IMR-90 (cell line): ENCODE measurements at regions not wholly inside any gene's neighbourhood (a gene's known extent, or its start where the extent isn't known, plus 50 kb on each side); places are given as distances from the start of the nearest gene placed in this dataset.

Source experiments
- ATAC-seq: fragments of 200-7000 bp; cut with Tn5 transposase; 2 replicates; pipeline ENCODE4 v1.9.1; 2020; ENCODE audit warnings: low read depth, mild to moderate bottlenecking, moderate library complexity
- BruUV-seq: library from RNA; stranded (reverse); fragments of 400-500 nt; replicated peaks from 2 replicates; lab custom pipeline; 2021; lab: Mats Ljungman, UMichigan
- CTCF ChIA-PET: fragments of 300-600 bp; formaldehyde crosslinking; extraction: SDS; loops from one replicate; lab custom pipeline; 2021; ENCODE audit warnings: antibody characterized with exemption; lab: Yijun Ruan, JAX
- POLR2A ChIA-PET: fragments of 300-600 bp; sonication (Branson Sonifier 250); formaldehyde crosslinking; loops from one replicate; lab custom pipeline; 2022; ENCODE audit warnings: antibody characterized with exemption; ENCODE audit not compliant: unreplicated experiment; lab: Charles Lee
- DNase-seq: peaks from one replicate; pipeline ENCODE4 v3.0.0; 2013
- H2AFZ ChIP-seq: replicated peaks from 2 replicates; pipeline ENCODE3; 2013; ENCODE audit warnings: low read length, mild to moderate bottlenecking; ENCODE audit not compliant: poor library complexity
- H2AK5ac ChIP-seq: 2 replicates; pipeline ENCODE4 v1.6.1; 2013; ENCODE audit warnings: low read depth, low read length, inconsistent platforms
- H2AK9ac ChIP-seq: replicated peaks from 2 replicates; pipeline ENCODE3; 2013; ENCODE audit warnings: mild to moderate bottlenecking, low read depth, low read length, moderate library complexity; ENCODE audit not compliant: poor library complexity
- H2BK120ac ChIP-seq: 2 replicates; pipeline ENCODE4 v1.6.1; 2013; ENCODE audit warnings: low read depth, low read length, inconsistent platforms
- H2BK15ac ChIP-seq: 3 replicates; pipeline ENCODE4 v1.6.1; 2013; ENCODE audit warnings: low read depth, low read length, inconsistent platforms
- H2BK20ac ChIP-seq: 2 replicates; pipeline ENCODE4 v1.6.1; 2013; ENCODE audit warnings: low read depth, mild to moderate bottlenecking, inconsistent platforms, low read length, moderate library complexity
- H2BK5ac ChIP-seq: 2 replicates; pipeline ENCODE4 v1.6.1; 2013; ENCODE audit warnings: mild to moderate bottlenecking, low read depth, low read length, inconsistent platforms; ENCODE audit not compliant: poor library complexity, severe bottlenecking
- H3K14ac ChIP-seq: replicated peaks from 2 replicates; pipeline ENCODE4 v1.6.1; 2013; ENCODE audit warnings: low read depth, low read length, inconsistent platforms
- H3K18ac ChIP-seq: 2 replicates; pipeline ENCODE4 v1.6.1; 2013; ENCODE audit warnings: low read depth, low read length, control low read depth
- H3K23ac ChIP-seq: 2 replicates; pipeline ENCODE4 v1.6.1; 2013; ENCODE audit warnings: low read depth, low read length, inconsistent platforms
- H3K27ac ChIP-seq: 2 replicates; pipeline ENCODE4 v1.5.1; 2013; ENCODE audit warnings: mild to moderate bottlenecking, control low read depth, low read length; ENCODE audit not compliant: insufficient read depth
- H3K27me3 ChIP-seq: 2 replicates; pipeline ENCODE4 v1.6.1; 2013; ENCODE audit warnings: low read length; ENCODE audit not compliant: control insufficient read depth, insufficient read depth
- H3K36me3 ChIP-seq: 2 replicates; pipeline ENCODE4 v1.6.1; 2013; ENCODE audit warnings: low read length, mixed read lengths; ENCODE audit not compliant: control insufficient read depth, insufficient read depth
- H3K4ac ChIP-seq: 2 replicates; pipeline ENCODE4 v1.6.1; 2013; ENCODE audit warnings: low read depth, low read length, inconsistent platforms
- H3K4me1 ChIP-seq: 2 replicates; pipeline ENCODE4 v1.6.1; 2013; ENCODE audit warnings: low read length, mixed read lengths; ENCODE audit not compliant: control insufficient read depth, insufficient read depth
- H3K4me2 ChIP-seq: 2 replicates; pipeline ENCODE4 v1.6.1; 2013; ENCODE audit warnings: low read depth, mild to moderate bottlenecking, control low read depth, low read length, moderate library complexity
- H3K4me3 ChIP-seq: 2 replicates; pipeline ENCODE4 v1.5.1; 2013; ENCODE audit warnings: low read depth, mild to moderate bottlenecking, control low read depth, low read length, moderate library complexity; ENCODE audit not compliant: insufficient read depth
- H3K56ac ChIP-seq: 2 replicates; pipeline ENCODE4 v1.6.1; 2013; ENCODE audit warnings: low read length, inconsistent platforms; ENCODE audit not compliant: insufficient read depth; ENCODE audit errors: extremely low read depth
- H3K79me1 ChIP-seq, 2 experiments: 2 replicates each; pipeline ENCODE4 v1.6.1; 2013; ENCODE audit warnings: low read length in 2 of 2, inconsistent platforms in 1 of 2, low read depth in 1 of 2
- H3K9ac ChIP-seq: 2 replicates; pipeline ENCODE4 v1.6.1; 2013; ENCODE audit warnings: low read depth, low read length, control low read depth
- H3K9me1 ChIP-seq: 2 replicates; pipeline ENCODE4 v1.6.1; 2013; ENCODE audit warnings: low read length, inconsistent platforms; ENCODE audit not compliant: insufficient read depth
- H3K9me3 ChIP-seq: 2 replicates; pipeline ENCODE4 v1.6.1; 2013; ENCODE audit warnings: low read length; ENCODE audit not compliant: control insufficient read depth, insufficient read depth
- H4K20me1 ChIP-seq: 2 replicates; pipeline ENCODE4 v1.6.1; 2013; ENCODE audit warnings: low read length, inconsistent platforms; ENCODE audit not compliant: insufficient read depth
- H4K5ac ChIP-seq: 2 replicates; pipeline ENCODE4 v1.6.1; 2013; ENCODE audit warnings: mild to moderate bottlenecking, low read depth, low read length, control low read depth
- H4K8ac ChIP-seq, 2 experiments: 2 replicates each; pipeline ENCODE4 v1.6.1; 2013; ENCODE audit warnings: low read depth in 2 of 2, low read length in 2 of 2, control low read depth in 1 of 2, inconsistent platforms in 1 of 2
- H4K91ac ChIP-seq: 2 replicates; pipeline ENCODE4 v1.6.1; 2013; ENCODE audit warnings: low read depth, low read length, inconsistent platforms; ENCODE audit not compliant: insufficient read depth
- BHLHE40 ChIP-seq: fragments of 150-350 bp; IDR thresholded peaks from 2 replicates; pipeline ENCODE4 v1.6.1; 2016; ENCODE audit warnings: mild to moderate bottlenecking, low read depth, low read length
- CHD1 ChIP-seq: IDR thresholded peaks from 2 replicates; pipeline ENCODE4 v1.6.1; 2012; ENCODE audit warnings: low read depth, low read length, improper control_type of control experiment
- CTCF ChIP-seq: conservative IDR thresholded peaks from 2 replicates; pipeline ENCODE4 v1.5.1; 2012; ENCODE audit warnings: mild to moderate bottlenecking, low read depth, low read length, improper control_type of control experiment
- ELK1 ChIP-seq: fragments of 150-350 bp; IDR thresholded peaks from 2 replicates; pipeline ENCODE4 v1.6.1; 2016; ENCODE audit warnings: low read depth, mild to moderate bottlenecking, low read length, moderate library complexity, borderline replicate concordance
- FOS ChIP-seq: fragments of 150-350 bp; IDR thresholded peaks from 2 replicates; pipeline ENCODE4 v1.6.1; 2016; ENCODE audit warnings: low read depth, low read length
- MAFK ChIP-seq: IDR thresholded peaks from 2 replicates; pipeline ENCODE4 v1.6.1; 2012; ENCODE audit warnings: low read depth, low read length, improper control_type of control experiment
- MAZ ChIP-seq: IDR thresholded peaks from 2 replicates; pipeline ENCODE4 v1.6.1; 2012; ENCODE audit warnings: low read depth, mild to moderate bottlenecking, low read length, improper control_type of control experiment, moderate library complexity, borderline replicate concordance
- MXI1 ChIP-seq: IDR thresholded peaks from 2 replicates; pipeline ENCODE4 v1.6.1; 2012; ENCODE audit warnings: low read depth, mild to moderate bottlenecking, low read length, moderate library complexity, borderline replicate concordance
- NFE2L2 ChIP-seq: fragments of 150-350 bp; IDR thresholded peaks from 2 replicates; pipeline ENCODE4 v1.6.1; 2016; ENCODE audit warnings: low read depth, mild to moderate bottlenecking, low read length
- POLR2A ChIP-seq: IDR thresholded peaks from 2 replicates; pipeline ENCODE4 v1.6.1; 2012; ENCODE audit warnings: mild to moderate bottlenecking, low read depth, low read length
- RAD21 ChIP-seq: IDR thresholded peaks from 2 replicates; pipeline ENCODE4 v1.6.1; 2012; ENCODE audit warnings: low read length, improper control_type of control experiment
- RCOR1 ChIP-seq: IDR thresholded peaks from 2 replicates; pipeline ENCODE4 v1.6.1; 2012; ENCODE audit warnings: mild to moderate bottlenecking, low read length, improper control_type of control experiment; ENCODE audit not compliant: insufficient replicate concordance
- RFX5 ChIP-seq: IDR thresholded peaks from 2 replicates; pipeline ENCODE4 v1.8.0; 2012; ENCODE audit warnings: low read depth, mild to moderate bottlenecking, low read length, moderate library complexity
- SMC3 ChIP-seq: fragments of 150-350 bp; IDR thresholded peaks from 2 replicates; pipeline ENCODE4 v1.6.1; 2016; ENCODE audit warnings: low read depth, mild to moderate bottlenecking, antibody characterized with exemption, low read length, moderate library complexity
- USF2 ChIP-seq: fragments of 150-350 bp; IDR thresholded peaks from 2 replicates; pipeline ENCODE4 v1.6.1; 2017; ENCODE audit warnings: mild to moderate bottlenecking, antibody characterized with exemption, low read length, low read depth
- WGBS, 2 experiments: methylation state at CpG; one replicate each; pipeline versions ENCODE4 v1.1.5 to v1.1.7; 2013; ENCODE audit warnings: missing lambda C conversion rate in 2 of 2; ENCODE audit not compliant: insufficient read length in 1 of 2; ENCODE audit errors: extremely low coverage in 2 of 2; 5-methylcytosine and 5-hydroxymethylcytosine counted together
- dilution Hi-C: fragments of 300-500 bp; cut with HindIII; formaldehyde crosslinking; loops from one replicate; pipeline ENCODE4 v1.14.3; 2018; ENCODE audit warnings: low sequenced_read_pairs; ENCODE audit not compliant: unreplicated experiment
- in situ Hi-C: fragments of 300-500 bp; cut with MboI; formaldehyde crosslinking; loops from 3 replicates; pipeline ENCODE4 v1.14.3; 2019; ENCODE audit warnings: low sequenced_read_pairs, inconsistent platforms, mixed read lengths
- intact Hi-C: fragments of 100-400 bp; cut with micrococcal nuclease; formaldehyde crosslinking; loops from 2 replicates; pipeline ENCODE4 v1.10.0; 2022

GRCh38 chr1:79398501-79398900 is 392.0 kb upstream of the ADGRL4 start:
- no TSS peak for BruUV-seq
- Histone ChIP-seq H3K23ac (no peak overlapping the region), H3K4me3 (no peak overlapping the region), H3K27ac (no peak overlapping the region), H4K91ac (no peak overlapping the region), H3K14ac (no peak overlapping the region), H3K79me1 (no peaks in the 10 kb centered on the region), H4K20me1 (no peaks in the 10 kb centered on the region), H3K9ac (no peak overlapping the region), H2BK120ac (no peak overlapping the region), H2AK5ac (no peak overlapping the region), H2AK9ac (no peak overlapping the region), H4K8ac (no peak overlapping the region), H3K56ac (no peak overlapping the region), H3K9me1 (no peaks in the 10 kb centered on the region; the same call in 1 of the 2 replicates), H2BK5ac (no peak overlapping the region), H4K5ac (no peak overlapping the region), H3K9me3 (no peaks in the 10 kb centered on the region), H3K4me2 (no peak overlapping the region), H3K4me1 (no peaks in the 10 kb centered on the region), H2AFZ (no peak overlapping the region), H3K36me3 (no peaks in the 10 kb centered on the region), H3K4ac (no peak overlapping the region), H3K27me3 (no peaks in the 10 kb centered on the region), H2BK15ac (no peak overlapping the region), H2BK20ac (no peak overlapping the region), H3K18ac (no peak overlapping the region)
- intact Hi-C loops, result no loop called here
- dilution Hi-C loops, result no loop called here
- CTCF ChIA-PET, result no interaction called here
- in situ Hi-C loops, result no loop called here
- ATAC-seq (no peak), DNase-seq (no peak)
- no peak for TF ChIP-seq NFE2L2
- TF ChIP-seq BHLHE40, result no peak
- no peak for TF ChIP-seq MAFK
- TF ChIP-seq RAD21, result no peak
- TF ChIP-seq POLR2A, result no peak
- TF ChIP-seq USF2, result no peak
- TF ChIP-seq FOS, result no peak
- no peak for TF ChIP-seq CTCF
- no peak for TF ChIP-seq ELK1
- no peak for TF ChIP-seq SMC3
- no peak for TF ChIP-seq CHD1
- no peak for TF ChIP-seq RCOR1
- TF ChIP-seq MXI1, result no peak
- no peak for TF ChIP-seq RFX5
- no peak for TF ChIP-seq MAZ
- POLR2A ChIA-PET, result no interaction called here
- WGBS, 2 experiments, result no CpG with 5 or more reads among the region's 2 CpGs
